GM19372 (cell line): ENCODE measurements at regions not wholly inside any gene's neighbourhood (a gene's known extent, or its start where the extent isn't known, plus 50 kb on each side); places are given as distances from the start of the nearest gene placed in this dataset.
"Not testable (repeated sequence)": the region's sequence is repeated elsewhere in the genome, so short reads cannot be mapped to it uniquely, and the experiment has no call there.

Experiments
- ATAC-seq: cut with Tn5 transposase; IDR thresholded peaks from one replicate; pipeline ENCODE4 v1.9.1; 2021; ENCODE audit warnings: mild to moderate bottlenecking, low read depth, moderate library complexity; ENCODE audit not compliant: unreplicated experiment

DNA sequence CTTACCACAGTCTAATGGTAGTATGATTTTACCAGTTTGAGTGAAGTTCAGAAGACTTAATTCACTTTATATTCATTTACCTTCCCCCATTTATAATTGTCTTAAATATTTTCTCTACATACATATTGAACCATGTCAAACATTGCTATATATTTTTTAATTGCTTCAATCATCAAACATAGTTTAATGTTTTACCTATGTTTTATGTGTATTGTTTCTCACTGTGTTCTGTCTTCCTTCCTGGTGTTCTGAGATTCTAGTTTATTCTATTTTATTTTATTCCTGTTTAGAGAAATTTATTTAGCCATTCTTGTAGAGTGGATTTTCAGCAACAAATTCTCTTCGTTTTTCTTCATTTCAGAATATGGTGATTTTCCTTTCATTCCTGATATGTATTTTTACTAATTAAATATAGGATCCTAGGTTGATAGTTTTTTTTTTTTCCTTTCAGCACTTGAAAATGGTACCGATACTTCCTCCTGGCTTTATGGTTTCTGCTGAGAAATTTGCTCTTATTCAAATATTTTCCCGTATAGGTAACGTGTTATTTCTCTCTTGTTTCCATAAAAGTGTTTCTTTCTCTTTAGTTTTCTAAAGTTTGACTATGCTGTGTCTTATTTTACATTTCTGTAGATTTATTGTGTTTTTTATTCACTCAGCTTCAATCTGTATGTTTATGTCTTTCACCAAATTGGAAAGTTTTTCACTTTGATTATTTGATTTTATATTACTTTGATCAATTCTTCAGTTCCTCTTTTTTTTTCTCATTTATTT lies 201.8 kb upstream of the AGR3 start:
- no peak for ATAC-seq

DNA sequence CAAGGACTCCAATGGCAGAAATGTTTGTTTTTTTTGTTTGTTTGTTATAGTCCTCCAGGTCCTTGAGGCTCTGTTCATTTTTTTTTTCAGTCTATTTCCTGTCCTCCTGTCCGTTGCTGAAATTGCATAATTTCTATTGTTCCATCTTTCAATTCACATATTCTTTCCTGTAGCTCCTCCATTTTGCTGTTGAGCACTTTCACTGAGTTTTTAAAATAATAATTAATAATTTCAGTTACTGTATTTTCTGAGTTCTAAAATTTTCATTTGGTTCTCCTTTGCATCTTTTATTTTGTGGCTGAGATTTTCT lies 202.3 kb upstream of the AGR3 start:
- ATAC-seq: no peak

DNA sequence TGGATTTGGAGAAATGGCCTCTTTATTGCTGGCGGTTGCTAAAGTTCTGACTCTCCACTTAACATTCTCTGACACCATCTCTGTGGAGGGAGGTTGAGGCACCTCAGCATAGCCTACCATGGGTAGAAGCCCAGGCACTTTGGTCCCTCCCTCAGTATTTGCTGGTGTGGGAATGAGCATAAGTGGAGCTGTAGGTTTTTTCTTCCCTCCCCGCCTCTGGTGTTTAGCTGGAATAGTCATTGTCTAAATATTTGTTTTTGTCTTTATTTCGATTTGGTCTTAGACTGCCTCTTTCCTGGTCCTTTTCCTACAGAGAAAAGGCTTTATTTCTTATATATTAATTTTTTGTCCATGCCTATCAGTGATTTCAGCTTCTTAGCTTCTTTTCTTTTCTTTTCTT lies 203.4 kb upstream of the AGR3 start:
- no peak for ATAC-seq

DNA sequence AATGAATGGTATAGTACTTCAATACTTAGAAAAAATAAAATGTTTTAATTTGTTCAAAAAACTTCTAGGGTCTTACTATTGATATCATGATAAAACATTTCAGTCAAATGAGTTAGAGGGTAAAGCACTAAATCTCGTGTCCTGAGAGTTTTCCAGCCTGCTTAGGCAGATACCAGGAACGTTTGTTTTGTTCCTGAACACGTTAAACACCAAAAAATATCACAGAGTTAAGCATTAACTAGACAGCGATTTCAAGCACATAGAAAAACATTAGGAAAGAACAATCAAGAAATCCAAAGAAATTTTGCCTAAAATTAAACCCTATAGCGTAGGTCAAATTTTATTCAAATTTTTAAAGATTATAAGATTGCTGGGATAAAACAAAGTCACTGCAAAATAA lies 204.6 kb upstream of the AGR3 start:
- ATAC-seq: no peak

DNA sequence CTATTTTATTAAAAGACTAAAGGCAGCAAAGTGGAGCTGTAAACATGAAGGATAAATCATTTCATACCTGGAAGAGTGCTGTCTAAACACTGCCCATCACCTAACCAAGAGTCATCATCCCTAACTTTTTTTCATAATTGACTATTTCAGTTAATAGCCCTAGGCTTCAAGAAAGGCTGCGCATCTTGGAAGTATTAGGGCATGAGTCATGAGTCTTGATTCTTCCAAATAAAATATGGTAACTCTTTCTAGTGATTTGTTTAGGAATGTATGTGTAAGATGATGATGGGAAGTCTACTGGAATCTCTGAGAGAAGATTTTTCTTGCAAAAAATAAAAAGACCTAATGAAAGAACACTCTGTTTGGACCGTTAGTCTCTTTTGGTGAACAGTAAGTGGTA lies 207.7 kb upstream of the AHR start:
- ATAC-seq: no peak

DNA sequence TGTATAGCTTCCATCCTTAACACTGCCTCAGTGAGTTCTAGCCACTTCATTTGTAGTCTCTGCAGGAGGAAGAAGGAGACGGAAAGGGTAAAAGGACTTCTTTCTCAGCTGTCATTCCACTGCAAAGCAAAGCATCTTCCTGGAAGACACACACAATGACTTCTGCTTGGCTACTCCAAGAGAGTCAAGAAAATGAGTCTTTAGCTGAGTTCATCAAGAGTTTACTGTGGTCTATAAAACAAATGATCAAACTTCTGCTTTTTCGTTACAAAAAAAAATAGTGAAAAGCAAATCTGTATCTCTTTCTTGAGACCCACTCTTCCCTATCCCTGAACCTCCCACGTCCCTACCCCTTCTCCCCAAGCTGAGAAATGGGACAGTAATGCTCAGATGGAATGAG lies 205.0 kb upstream of the AHR start:
- no peak for ATAC-seq

DNA sequence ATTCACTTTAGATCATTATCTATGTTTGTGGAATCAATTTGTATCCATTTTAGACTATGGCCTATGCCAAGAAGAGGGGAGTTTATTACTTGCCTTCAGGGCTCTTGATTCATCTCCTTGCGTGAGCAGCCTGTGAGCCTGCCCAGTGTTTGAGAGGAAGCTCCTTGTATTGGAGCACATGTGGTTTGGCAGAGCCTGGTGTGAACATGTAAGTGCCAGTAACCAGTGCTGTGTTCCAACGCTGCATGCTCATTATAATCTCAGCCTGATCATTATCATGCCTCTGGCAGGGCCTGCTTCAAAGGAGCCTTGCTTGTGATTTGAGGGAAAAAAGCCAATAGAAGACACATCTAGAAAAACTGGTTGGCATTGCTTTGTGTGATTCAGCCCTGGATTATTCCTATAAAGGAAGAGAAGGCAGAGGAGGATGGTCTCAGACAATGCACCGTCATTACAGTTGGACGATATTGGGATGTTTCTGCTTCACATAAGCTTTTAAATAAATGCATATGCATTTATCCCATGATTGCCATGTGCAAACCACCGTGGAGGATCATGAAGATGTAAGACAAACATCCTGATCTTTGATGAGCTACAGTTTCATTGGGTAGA lies 203.4 kb upstream of the AHR start:
- ATAC-seq: no peak

DNA sequence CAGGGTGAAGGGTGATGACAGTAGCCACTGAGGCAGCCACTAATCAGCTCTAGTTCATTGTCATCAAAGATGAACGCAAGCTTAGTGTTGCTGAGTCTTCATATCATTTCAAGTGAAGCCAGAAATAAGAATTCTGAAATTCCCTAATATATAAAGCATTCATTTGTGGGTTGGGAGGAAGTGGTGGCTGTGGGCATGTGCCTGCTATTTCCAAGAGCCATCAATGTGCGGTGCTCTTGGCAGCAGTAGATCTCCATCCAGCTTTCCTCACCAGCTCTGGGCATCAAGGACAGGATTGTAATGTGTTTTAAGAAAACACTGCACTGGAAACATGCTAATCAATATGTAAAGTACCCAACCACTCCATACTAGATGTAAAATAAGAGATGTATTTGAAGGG lies 202.5 kb upstream of the AHR start:
- no peak for ATAC-seq

DNA sequence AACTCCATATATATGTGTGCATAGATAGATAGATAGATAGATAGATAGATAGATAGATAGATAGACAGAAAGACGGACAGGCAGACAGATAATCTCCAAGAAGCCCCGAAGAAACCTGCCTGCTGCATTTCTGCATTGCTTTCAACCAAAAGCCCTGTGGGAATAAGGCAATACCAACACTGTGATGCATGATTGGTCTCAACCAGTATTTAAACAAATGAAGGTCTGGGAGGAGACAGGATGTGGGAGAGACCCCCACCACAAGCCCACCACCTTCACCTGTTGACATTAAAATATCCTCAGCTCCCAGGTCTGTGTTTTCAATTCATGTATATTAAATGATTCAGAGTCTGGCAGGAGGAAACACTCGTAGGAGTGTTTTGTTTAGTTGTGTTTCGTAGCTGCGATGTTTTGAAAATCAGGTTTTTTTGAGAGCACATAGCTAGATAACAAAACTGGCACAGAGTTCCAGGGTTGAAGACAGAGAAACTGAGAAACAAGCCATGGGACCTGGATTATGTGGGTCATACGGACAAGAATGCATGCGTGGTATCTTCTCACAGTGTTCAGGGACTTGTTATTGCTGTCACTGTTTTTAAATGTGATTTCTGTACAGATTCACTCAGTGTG lies 200.7 kb upstream of the AHR start:
- no peak for ATAC-seq

DNA sequence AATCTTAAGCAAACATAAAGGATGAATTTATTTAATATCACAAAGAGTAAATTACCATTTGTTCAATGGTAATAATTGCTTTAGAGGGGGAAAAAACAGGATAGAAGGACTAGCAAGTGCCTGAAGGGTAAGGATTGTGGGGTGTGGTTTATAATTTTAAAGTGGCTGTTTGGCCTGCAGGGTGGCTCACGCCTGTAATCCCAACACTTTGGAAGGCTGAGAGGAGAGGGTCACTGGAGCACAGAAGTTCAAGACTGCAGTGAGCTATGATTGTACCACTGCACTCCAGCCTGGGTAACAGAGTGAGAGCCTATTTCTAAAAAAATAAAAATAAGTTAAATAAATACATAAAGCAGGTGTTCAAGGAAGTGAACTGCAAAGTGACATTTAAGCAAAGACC lies 199.9 kb upstream of the AHR start:
- no peak for ATAC-seq

DNA sequence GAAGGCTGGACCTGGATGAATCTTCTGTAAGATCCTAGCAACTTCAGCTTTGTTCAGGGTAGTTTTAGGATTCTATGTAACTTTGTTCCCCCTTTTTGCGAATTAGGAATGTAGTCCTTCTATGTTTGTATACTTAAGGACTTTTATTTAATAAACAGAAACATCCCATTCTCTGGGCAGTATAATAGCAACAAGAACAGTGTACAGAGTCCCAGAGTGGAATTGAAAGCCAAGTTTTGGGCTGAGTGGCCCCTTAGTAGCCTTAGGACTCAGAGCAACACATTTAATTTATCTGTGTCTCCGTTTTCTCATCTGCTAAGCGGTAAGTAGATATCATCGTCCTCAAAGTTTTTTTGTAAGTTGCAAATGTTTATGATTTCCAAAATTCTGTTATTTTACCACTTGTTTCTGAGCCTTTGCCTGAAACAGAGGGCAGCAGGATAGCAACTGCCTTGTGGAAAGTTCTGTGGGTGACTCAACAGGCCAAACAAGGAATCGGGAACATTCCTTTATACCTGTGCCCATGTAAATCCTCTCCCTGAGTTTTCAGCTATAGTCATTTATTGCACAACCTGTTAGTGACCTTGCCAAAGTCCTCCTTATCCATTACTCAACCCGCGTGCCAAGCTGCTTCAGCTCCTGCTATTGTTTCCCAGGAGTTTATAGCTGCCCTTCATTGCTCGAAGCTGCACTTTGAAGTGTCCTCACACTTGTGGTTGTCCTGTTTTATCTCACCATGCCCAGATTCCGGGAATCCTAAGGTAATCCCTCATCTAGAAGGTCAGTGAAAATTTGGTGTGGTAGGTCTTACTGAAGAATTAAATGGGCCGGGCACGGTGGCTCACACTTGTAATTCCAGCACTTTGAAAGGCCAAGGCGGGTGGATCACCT lies 199.1 kb upstream of the AHR start:
- no peak for ATAC-seq

DNA sequence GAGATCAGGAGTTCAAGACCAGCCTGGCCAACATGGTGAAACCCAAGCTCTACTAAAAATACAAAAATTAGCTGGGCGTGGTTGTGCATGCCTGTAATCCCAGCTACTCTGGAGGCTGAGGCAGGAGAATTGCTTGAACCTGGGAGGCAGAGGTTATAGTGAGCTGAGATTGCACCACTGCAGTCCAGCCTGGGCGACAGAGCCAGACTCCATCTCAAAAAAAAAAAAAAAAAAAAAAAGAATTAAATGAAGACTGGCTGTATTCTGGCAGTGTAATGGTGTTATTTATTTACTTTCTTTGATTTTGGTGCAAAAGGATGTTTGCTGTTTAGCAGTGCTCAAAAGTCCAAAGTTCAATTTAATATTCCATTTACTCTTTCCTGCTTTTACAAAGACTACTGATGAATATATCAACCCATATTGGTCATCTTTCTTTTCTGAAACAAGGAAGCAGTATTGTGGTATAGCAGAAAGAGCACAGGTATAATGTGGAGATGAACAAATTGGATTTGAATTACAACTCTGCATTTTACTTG lies 198.4 kb upstream of the AHR start:
- ATAC-seq: not testable (repeated sequence)

DNA sequence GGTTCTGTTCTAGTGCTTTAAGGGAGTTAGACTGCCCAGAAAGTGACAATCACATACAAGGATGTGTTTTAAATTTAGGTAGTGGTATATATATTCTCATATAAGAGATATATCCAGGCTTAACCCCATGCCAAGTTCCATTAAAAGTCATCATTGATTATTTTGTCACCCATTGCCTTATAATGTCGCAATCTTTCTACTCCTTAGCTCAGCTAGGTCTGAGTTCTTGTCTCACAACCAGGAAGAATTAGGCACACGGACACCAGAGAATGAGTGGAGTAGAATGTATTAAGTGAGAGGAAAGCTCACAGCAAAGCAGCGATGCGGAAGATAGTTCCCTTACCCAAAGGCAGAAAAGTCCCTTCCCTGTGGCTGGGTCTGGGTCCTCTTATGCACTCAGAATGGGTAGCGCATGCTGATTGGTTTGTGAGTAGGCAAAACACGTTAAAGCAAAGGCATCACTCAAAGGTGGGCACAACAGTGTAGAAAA lies 197.2 kb upstream of the AHR start:
- no peak for ATAC-seq

DNA sequence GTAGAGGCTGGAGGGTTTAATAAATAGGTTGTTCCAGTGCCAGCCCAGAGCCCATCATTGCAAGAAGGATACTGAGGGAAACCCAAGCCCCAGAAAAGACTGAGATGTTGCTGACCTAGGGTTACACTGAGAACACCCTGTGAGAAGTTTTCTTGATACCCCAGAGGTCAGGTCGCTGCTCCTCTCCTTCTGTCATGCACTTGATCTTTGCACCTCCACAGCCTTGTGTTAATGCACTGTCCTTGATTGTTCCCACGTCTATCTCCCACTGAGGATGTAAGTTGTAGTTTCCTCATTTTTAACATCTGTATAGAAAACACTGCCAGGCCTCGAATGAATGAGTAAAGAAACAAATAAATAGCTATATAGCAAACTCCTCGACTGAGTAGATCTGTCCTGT lies 195.3 kb upstream of the AHR start:
- no peak for ATAC-seq

DNA sequence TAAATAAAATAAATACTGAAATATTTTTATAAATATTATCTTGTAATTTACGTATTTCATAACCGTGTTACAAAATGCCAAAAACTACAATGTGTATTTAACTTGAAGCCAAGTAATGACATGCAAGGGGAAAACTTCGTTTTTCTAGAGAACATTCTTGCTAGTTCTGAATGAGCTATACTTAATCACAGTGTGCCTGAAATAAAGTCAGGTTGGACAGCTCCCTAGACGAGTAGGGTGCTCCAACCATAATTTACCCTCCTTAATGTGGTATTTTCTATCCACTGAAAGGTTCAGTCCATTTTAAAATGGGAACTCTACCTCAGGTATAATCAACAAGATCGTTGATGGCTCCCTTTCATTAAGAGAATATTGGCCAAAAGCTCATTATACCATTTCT lies 194.5 kb upstream of the AHR start:
- ATAC-seq: no peak

DNA sequence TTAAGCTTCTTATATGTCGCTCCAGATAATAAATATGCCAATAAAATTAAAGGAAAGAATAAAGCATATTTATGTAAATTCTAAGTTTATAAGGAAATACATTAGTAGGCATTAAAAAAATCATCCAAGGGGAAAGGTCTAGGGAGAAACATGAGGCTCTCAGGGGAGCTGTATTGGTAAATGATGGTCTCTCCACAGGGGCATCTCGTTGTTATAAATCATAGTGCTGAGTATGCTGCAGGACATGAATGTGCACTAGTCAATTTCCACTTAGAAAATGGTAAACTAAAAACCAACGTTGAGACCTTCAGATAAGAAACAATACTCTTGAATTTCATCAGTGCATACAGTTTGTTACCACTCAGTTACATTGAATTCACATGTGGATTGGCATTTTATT lies 194.0 kb upstream of the AHR start:
- no peak for ATAC-seq

DNA sequence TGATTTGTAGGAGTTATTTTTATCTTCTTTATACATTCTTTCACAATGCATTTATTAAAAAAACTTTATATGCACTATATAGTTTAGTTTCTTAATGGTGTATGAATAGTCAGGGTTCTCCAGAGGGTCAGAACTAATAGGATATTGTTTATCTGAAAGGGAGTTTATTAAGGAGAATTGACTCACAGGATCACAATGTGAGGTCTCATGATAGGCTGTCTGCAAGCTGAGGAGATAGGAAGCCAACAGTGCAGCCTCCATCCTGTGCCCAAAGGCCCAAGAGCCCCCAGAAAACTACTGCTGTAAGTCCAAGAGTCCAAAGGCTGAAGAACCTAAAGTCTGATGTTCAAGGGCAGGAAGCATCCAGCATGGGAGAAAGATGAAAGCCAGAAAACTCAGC lies 192.8 kb upstream of the AHR start:
- ATAC-seq: no peak

DNA sequence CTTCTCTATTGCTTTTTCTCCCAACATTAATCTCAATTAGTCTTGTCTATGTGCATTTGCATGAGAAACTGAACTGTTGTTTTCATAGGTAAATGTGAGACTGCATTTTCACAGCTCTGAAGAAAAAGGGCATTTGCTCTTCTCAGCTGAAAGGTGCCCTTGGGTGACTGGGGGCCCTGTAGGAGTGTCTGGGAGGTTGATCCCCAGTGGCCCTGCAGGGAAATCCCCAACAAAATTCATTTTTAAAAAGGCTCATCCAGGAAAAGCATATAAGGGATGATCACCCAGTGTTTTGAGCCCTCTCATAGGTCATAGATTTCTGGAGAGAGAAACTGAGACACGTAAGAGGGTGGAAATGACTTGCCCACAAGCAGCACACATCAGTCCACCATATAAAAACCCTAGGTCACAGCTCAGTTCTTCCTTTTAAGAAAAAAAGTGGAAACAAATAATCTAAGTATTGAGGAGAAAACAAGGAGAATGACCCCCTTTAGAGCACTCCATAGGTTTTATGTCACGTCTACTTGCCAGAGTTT lies 190.3 kb upstream of the AHR start:
- no peak for ATAC-seq

DNA sequence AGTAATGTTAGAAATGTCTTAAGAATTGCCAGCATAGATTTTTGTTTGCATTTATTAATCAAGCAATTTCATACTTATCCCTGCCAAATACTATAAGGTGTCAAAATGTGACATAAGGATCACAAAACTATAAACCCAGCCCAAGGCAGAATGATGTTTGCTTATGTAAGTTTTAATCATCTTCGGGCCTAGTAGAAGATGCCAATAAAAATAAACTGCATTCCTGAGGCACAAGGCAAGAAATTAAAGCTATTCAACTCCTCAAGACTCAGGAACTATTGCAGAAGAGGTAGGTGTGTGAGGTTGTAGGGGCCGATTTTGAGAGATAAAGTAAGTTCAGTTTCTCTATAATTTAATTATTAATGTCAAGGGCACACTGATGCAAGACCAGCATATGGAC lies 189.4 kb upstream of the AHR start:
- no peak for ATAC-seq

DNA sequence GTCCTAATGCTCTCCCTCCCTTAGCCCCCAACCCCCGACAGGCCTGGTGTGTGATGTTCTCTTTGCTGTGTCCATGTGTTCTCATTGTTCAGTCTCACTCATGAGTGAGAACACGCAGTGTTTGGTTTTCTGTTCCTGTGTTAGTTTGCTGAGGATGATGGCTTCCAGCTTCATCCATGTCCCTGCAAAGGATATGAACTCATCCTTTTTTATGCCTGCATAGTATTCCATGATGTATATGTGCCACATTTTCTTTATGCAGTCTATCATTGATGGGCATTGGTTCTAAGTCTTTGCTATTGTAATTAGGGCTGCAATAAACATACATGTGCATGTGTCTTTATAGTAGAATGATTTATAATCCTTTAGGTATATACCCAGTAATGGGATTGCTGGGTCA lies 184.7 kb upstream of the AHR start:
- ATAC-seq: not testable (repeated sequence)

DNA sequence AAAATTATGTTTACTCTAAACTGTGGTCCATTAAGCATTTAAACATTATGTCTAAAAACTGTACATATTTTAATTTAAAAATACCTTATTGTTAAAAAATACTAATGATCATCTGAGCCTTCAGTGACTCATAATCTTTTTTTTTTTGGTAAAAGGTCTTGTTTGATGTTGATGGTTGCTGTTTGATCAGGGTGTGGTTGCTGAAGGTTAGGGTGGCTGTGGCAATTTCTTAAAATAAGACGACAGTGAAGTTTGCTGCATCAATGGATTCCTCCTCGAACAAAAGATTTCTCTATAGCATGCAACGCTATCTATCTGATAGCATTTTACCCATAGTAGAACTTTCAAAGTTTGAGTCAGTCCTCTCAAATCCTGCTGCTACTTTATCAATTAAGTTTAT lies 180.0 kb upstream of the AHR start:
- no peak for ATAC-seq
